ENCODE measurements at regions not wholly inside any gene's neighbourhood (a gene's known extent, or its start where the extent isn't known, plus 50 kb on each side); places are given as distances from the start of the nearest gene placed in this dataset.

GRCh38 chr2:139746901-139747300, 966.7 kb upstream of the NXPH2 start:
- TF ChIP-seq CTCF (IDR thresholded peaks at IDR 0.05; ENCODE audit: low read length): no peak
- no peak for TF ChIP-seq EZH2 (IDR thresholded peaks at IDR 0.05; ENCODE audit: borderline replicate concordance, low read length)

All from OCI-LY1 (cell line).